Non-pigmented ciliary epithelial cell (primary cell): ENCODE measurements at regions not wholly inside any gene's neighbourhood (a gene's known extent, or its start where the extent isn't known, plus 50 kb on each side); places are given as distances from the start of the nearest gene placed in this dataset.
"Not testable (repeated sequence)": the region's sequence is repeated elsewhere in the genome, so short reads cannot be mapped to it uniquely, and the experiment has no call there.

ENCODE experiments used
- DNase-seq: peaks from one replicate; pipeline ENCODE4 v3.0.0-alpha.2; 2010; ENCODE audit warnings: low read depth

GRCh38 chr14:71432334-71433110 is 499.7 kb upstream of the RGS6 start:
- no peak for DNase-seq

DNA sequence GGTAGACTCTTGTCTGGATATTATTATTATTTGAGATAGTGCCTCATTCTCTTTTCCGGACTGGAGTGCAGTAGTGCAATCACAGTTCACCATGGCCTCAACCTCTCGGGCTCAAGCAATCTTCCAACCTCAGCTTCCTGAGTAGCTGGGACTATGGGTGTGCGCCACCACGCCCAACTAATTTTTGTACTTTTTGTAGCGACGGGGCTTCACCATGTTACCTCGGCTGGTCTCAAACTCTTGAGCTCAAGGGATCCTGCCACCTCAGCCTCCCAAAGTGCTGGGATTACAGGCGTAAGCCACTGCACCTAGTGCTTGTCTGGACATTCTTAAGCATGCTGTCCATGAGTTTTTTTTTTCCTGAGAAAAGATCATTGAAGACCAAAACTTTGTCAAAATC is 498.9 kb upstream of the RGS6 start:
- no peak for DNase-seq

GRCh38 chr14:71435641-71436040 is 496.6 kb upstream of the RGS6 start:
- not testable (repeated sequence) for DNase-seq

- DNase-seq = no peak
Measured at GRCh38 chr14:71437870-71438269, 494.4 kb upstream of the RGS6 start.

- no peak for DNase-seq
Measured at GRCh38 chr14:71438684-71439083, 493.5 kb upstream of the RGS6 start.

DNA sequence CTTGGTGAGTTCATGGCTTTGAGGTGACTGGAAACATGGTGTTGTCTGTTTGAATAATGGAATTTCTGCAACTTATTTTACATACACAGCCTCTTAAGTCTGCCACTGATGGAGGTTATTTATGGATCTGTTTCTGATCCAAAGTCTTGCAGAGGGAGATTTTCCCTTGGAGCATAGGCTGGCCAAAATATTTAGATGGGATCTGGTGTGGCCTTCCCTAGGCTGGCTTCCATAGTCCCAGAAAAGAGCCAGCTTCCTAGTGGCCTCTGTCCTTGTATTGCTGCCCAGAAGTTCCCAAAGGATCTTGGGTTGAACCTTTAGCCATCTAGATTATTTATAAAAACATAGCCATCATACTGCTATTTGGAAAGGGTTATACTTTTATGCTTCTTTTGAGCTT is 491.1 kb upstream of the RGS6 start:
- DNase-seq = no peak

DNA sequence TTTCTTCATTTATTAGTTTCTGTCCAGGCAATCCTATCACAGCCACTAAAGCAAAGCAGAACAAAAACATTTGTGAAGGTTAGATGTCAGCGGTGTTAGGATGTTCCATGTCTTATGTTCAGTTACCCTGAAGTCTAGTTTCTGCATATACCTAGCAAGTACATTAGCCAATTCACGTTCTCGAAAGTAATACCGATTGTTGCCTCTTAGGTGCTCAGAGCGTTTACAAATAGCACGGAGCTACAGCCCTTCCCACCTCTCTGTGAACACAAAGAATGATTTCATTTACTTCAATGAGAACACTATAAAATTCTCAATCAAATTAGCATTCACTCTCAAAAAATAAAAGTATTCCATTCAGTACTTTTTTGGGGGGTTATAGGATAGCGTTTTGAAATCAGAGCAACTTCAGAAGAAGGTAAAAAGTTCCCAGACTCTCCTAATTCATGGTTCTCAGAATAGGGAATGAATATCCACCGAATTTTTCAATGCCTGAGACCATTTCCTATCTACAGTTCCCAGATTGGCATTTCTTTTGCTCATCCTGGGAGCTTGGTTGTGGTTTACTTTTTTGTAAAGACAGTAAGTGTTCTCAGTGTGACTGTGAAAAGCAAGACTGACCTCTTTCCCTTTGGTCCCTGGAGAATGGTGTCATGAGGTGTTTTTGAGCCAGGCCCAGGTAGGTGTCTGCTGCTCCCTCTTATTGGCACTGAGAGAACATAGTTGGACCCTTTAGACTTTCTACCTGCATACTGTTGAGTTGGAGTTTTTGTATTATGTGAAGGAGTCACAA is 488.0 kb upstream of the RGS6 start:
- DNase-seq = no peak

DNA sequence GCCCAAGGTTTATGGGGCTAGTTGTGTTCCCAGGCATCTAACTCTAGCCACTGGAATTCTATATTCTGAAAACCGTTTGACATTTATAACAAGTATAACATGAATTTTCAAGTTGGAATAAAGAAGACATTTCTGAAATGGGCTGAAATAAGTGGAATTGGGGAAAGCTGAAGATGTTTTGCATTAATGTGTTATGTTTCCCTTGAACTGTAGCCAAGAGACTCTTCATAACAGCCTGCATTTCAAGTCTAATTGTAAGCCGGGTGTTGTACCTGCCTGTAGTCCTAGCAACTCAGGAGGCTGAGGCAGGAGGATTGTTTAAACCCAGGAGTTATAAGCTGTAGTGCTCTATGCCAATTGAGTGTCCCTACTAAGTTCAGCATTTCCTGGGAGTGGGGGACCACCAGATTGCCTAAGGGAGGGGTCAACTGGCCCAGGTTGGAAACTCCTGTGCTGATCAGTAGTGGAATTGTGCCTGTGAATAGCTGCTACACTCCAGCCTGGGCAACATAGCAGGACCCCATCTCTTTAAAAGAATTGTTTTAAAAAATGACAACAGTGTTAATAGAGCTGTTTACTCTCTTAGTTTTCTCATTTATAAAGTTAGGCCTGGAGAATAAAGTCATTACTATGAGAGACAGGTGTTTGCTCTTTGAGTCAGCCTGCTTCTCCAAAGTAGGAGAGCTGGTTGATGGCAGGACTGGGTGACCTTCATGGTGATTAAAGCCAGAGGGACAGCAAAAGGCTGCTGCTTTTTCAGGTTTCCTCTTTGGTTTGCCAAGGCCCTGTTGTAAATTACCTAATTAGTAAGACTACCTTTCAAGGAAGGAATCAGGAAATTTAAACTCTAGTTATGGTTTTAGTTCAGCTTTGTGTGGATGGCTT is 483.6 kb upstream of the RGS6 start:
- DNase-seq = no peak

DNA sequence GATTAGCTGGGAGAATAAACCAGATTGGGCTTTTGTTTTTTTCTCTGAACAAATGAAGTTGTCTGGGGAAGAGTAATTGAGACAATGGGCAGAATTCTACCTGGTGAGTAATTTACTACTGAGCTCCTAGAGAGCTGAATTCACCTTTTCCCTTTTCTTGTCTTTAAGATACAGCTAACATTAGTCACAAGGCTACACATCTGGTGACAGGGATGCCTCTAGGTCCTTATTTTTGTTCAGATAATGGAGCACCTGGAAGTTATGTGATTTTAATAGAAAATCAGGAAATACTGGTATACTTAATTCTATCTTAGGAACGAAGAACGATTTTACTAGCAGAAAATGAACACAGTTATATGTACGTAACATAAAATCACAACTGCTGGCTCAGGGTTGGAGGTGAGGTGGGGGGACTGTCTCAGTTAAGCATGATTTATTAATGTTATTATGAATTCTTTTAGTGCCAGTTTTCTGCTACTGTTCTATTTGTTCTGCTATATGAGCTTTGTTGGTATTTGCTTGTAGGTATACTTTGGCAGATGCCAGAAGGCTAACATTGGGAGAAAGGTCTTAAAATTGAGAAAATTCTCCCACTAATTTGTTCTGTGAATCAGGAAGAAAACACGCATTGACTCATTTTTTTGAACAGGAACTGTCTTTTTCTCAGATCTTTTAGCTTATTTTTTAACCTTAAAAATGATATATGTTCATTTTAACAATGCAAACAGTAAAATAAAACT is 482.7 kb upstream of the RGS6 start:
- DNase-seq = no peak

DNA sequence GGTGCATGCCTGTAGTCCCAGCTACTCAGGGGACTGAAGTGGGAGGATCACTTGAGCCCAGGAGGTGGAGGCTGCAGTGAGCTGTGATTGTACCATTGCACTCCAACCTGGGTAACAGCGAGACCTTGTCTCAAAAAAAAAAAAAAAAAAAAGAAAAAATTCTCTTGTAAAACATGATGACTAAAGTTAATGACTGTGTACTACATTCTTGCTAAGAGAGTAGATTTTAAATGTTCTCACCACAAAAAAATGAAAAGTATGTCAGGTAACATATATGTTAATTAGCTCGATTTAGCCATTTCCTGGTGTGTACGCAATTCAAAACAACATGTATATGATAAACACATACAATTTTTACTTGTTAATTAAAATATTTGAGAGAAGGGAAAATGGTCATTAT is 480.7 kb upstream of the RGS6 start:
- DNase-seq = no peak

DNA sequence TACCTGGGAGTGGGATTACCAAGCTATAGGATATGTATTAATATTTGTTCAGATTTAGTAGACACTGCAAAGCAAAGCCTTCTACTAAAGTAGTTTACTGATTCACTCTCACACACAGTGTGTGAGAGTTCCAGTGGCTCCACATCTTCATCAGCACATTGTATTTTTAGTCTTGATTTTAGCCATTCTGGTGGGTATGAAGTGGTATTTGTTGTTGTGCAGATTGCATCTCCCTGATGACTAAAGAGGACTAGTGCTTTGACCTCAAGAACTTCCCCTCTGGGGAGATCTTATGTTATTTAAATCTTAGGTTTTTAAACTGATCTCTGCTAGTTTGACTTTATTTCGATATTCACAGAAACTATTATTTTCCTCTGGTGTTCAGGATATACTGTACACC is 479.7 kb upstream of the RGS6 start:
- no peak for DNase-seq

DNA sequence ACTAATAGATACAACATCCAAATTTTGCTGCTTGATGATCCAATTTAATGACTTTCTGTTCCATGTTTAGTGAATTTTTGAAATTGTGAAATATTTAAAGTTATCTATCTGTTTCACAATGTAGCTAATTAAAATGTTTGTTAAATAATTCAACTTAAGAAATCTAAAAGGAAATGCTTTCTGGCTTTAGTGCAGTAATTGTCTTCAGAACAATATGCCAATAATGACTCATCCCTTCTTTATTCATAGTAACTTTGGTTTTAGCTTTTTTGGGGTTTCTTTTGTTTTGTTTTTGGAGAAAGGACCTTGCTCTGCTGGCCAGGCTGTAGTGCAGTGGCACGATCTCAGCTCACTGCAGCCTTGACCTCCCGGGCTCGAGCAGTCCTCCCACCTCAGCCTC is 479.2 kb upstream of the RGS6 start:
- no peak for DNase-seq

DNA sequence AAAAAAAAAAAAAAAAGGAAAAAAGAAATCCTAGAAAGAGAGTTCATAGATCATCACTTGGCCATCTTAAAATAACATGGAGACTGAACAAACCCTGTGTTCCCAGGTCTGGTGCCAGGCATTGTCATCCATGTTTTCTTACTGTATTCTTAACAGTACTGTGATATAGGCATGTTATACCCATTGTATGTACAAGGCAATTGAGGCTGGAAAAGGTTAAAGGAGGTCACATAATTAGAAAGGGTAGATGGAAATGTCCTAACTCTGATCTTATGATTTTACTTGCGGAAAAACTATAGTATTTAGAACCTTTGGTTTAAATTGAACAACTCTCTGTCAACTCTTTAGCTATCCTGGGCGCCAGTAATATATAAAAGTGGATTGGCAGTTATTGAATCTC is 478.2 kb upstream of the RGS6 start:
- no peak for DNase-seq

GRCh38 chr14:71454513-71455332 is 477.5 kb upstream of the RGS6 start:
- DNase-seq = no peak

DNA sequence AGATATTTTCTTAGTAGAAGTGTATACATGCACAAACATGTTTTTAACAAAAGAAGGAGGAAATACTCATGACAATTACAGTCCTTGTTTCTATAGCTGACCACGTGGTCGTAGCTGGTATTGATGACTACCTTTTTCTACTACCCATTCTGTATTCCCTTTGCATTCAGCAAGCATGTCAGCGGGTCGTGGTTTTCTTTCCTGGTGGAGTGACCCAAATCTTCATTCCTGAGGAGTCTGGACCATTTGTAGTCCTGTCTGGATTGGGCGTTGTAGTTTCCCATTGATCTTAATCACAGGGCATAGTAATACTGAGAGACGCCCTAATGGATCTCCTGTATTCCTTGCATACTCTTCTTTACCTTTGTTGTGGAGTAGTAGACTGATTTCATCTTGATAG is 472.1 kb upstream of the RGS6 start:
- no peak for DNase-seq

GRCh38 chr14:71461617-71462016 is 470.6 kb upstream of the RGS6 start:
- DNase-seq = not testable (repeated sequence)

DNA sequence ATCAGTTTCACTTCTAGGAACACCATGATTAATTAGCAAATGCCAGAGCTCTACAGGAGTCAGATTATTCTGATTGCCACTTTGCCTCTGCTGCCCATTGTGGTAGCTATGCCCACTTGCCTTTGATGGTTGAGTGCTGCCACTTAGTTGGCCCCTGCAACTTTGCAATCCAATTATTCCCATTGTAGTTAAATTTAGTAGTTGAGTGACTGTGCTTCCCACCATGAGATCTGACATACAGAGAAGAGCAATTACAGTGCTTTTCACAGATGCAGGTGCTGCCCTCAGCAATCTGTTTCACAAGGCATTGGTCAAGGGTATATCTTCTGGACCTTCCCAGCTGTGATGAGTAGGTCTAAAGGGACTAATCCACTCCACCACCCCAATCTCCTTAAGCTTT is 468.4 kb upstream of the RGS6 start:
- DNase-seq = no peak

GRCh38 chr14:71464840-71465239 is 467.4 kb upstream of the RGS6 start:
- no peak for DNase-seq

GRCh38 chr14:71465316-71465715 is 466.9 kb upstream of the RGS6 start:
- no peak for DNase-seq

GRCh38 chr14:71466251-71466650 is 466.0 kb upstream of the RGS6 start:
- no peak for DNase-seq

- no peak for DNase-seq
Measured at GRCh38 chr14:71466946-71467345, 465.3 kb upstream of the RGS6 start.
